GM18505 (cell line): ENCODE measurements at regions not wholly inside any gene's neighbourhood (a gene's known extent, or its start where the extent isn't known, plus 50 kb on each side); places are given as distances from the start of the nearest gene placed in this dataset.

ENCODE experiments used
- ATAC-seq: cut with Tn5 transposase; IDR thresholded peaks from one replicate; pipeline ENCODE4 v1.9.1; 2021; ENCODE audit not compliant: unreplicated experiment
- POLR2A ChIP-seq: IDR thresholded peaks from 4 replicates; pipeline ENCODE4 v1.6.1; 2011; ENCODE audit warnings: borderline replicate concordance; ENCODE audit not compliant: insufficient read depth, insufficient read length; ENCODE audit errors: extremely low read depth

GRCh38 chr14:66420251-66421006, 65.7 kb upstream of the CCDC196 start:
- no peak for TF ChIP-seq POLR2A
- no peak for ATAC-seq

- no peak for ATAC-seq
- TF ChIP-seq POLR2A = no peak
Measured at GRCh38 chr14:66421990-66422946, 63.9 kb upstream of the CCDC196 start.

- TF ChIP-seq POLR2A = no peak
- no peak for ATAC-seq
Measured at GRCh38 chr14:66425402-66425801, 60.8 kb upstream of the CCDC196 start.

- ATAC-seq = no peak
Measured at GRCh38 chr14:66426451-66426850, 59.7 kb upstream of the CCDC196 start.

GRCh38 chr14:66432334-66432733, 53.8 kb upstream of the CCDC196 start:
- no peak for TF ChIP-seq POLR2A
- ATAC-seq = no peak

More at GRCh38 chr14:66426451-66426850, 59.7 kb upstream of the CCDC196 start:
- no peak for TF ChIP-seq POLR2A

GRCh38 chr14:66434464-66434863, 51.7 kb upstream of the CCDC196 start:
- no peak for ATAC-seq
- TF ChIP-seq POLR2A = no peak

- ATAC-seq = no peak
- no peak for TF ChIP-seq POLR2A
Measured at GRCh38 chr14:66435683-66436082, 50.5 kb upstream of the CCDC196 start.
